RPMI7951 (cell line): ENCODE measurements at regions not wholly inside any gene's neighbourhood (a gene's known extent, or its start where the extent isn't known, plus 50 kb on each side); places are given as distances from the start of the nearest gene placed in this dataset.
"Not testable (repeated sequence)": the region's sequence is repeated elsewhere in the genome, so short reads cannot be mapped to it uniquely, and the experiment has no call there.

Source experiments
- DNase-seq: peaks from one replicate; pipeline ENCODE4 v3.0.0-alpha.2; 2012; ENCODE audit warnings: low read depth

- DNase-seq: no peak
These were observed 138.4 kb upstream of the LSM14A start for GRCh38 chr19:34033880-34034279.

- no peak for DNase-seq
These were observed 137.9 kb upstream of the LSM14A start for GRCh38 chr19:34034318-34034846.

- DNase-seq: peak; percentile 44
These were observed 130.3 kb upstream of the LSM14A start for GRCh38 chr19:34041925-34042521.

GRCh38 chr19:34044021-34044420 lies 128.3 kb upstream of the LSM14A start:
- no peak for DNase-seq

- no peak for DNase-seq
These were observed 122.4 kb upstream of the LSM14A start for GRCh38 chr19:34049944-34050343.

GRCh38 chr19:34050430-34050829 lies 121.9 kb upstream of the LSM14A start:
- not testable (repeated sequence) for DNase-seq

- no peak for DNase-seq
These were observed 121.0 kb upstream of the LSM14A start for GRCh38 chr19:34051255-34051654.

- DNase-seq: no peak
These were observed 115.1 kb upstream of the LSM14A start for GRCh38 chr19:34057155-34057554.

- no peak for DNase-seq
These were observed 106.2 kb upstream of the LSM14A start for GRCh38 chr19:34066007-34066643.

GRCh38 chr19:34067861-34068271 lies 104.4 kb upstream of the LSM14A start:
- peak; percentile 25 for DNase-seq

GRCh38 chr19:34075661-34076091 lies 96.6 kb upstream of the LSM14A start:
- peak; percentile 40 for DNase-seq

- DNase-seq: no peak
These were observed 89.8 kb upstream of the LSM14A start for GRCh38 chr19:34082289-34083077.

- DNase-seq: no peak
These were observed 87.7 kb upstream of the LSM14A start for GRCh38 chr19:34084396-34085145.

GRCh38 chr19:34085336-34085735 lies 87.0 kb upstream of the LSM14A start:
- no peak for DNase-seq

- DNase-seq: no peak
These were observed 84.0 kb upstream of the LSM14A start for GRCh38 chr19:34088292-34088691.

GRCh38 chr19:34089566-34089965 lies 82.7 kb upstream of the LSM14A start:
- DNase-seq: no peak

GRCh38 chr19:34094960-34095359 lies 77.3 kb upstream of the LSM14A start:
- DNase-seq: no peak

- not testable (repeated sequence) for DNase-seq
These were observed 76.9 kb upstream of the LSM14A start for GRCh38 chr19:34095411-34095810.

GRCh38 chr19:34096020-34096915 lies 76.0 kb upstream of the LSM14A start:
- peak; percentile 61 for DNase-seq

GRCh38 chr19:34104096-34104495 lies 68.2 kb upstream of the LSM14A start:
- no peak for DNase-seq

GRCh38 chr19:34104557-34104956 lies 67.7 kb upstream of the LSM14A start:
- DNase-seq: no peak
